ENCODE measurements at regions not wholly inside any gene's neighbourhood (a gene's known extent, or its start where the extent isn't known, plus 50 kb on each side); places are given as distances from the start of the nearest gene placed in this dataset.

DNA sequence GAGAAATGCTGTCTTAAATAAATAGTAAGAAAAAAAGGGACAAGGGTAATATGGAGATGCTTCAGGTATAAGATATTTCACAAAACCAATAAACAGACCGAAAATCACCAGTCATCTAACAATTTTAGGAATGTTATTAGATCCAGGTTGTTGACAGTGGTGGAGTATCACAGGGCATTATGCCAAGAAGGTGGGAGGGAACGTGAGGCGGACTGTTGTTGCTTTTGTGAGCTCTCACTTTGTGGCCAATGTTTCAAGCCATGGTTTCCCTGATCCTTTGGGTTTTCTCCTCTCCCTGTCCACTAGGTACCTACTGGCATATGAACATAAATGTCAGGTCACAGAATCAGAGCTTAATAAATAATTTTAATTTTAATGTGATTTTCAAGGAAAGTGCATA lies 790.3 kb upstream of the SLITRK1 start:
- no peaks in the 10 kb centered on the region for H3K9me2 ChIP-seq (ENCODE audit: insufficient read depth)

More for the DNA sequence above, 790.3 kb upstream of the SLITRK1 start:
- Mint-ChIP-seq H3K36me3 (ENCODE audit: low read depth) (no peaks in the 10 kb centered on the region), H3K27me3 (ENCODE audit: insufficient read depth, low read depth, poor library complexity) (no peaks in the 10 kb centered on the region), H3K27ac (no peak overlapping the region), H3K9me3 (no peaks in the 10 kb centered on the region), H3K4me1 (peaks cover 11% of the 10 kb centered on the region; the same call in 2 of the 3 replicates), H3K4me3 (no peak overlapping the region)
- Histone ChIP-seq H3K36me3 (ENCODE audit: insufficient read depth) (no peaks in the 10 kb centered on the region), H3K4me1 (ENCODE audit: insufficient read depth) (peaks cover 2% of the 10 kb centered on the region; the same call in 1 of the 2 replicates), H3F3A (replicated peaks; ENCODE audit: low read depth) (no peaks in the 10 kb centered on the region), H3K4me2 (no peak overlapping the region), H3K4me3 (no peak overlapping the region), H3K79me2 (replicated peaks; ENCODE audit: insufficient read depth) (no peaks in the 10 kb centered on the region), H2AFZ (no peak overlapping the region), H4K20me1 (replicated peaks; ENCODE audit: insufficient read depth) (no peaks in the 10 kb centered on the region), H3K27ac (ENCODE audit: low read depth) (no peak overlapping the region), H3K27me3 (ENCODE audit: insufficient read depth) (no peaks in the 10 kb centered on the region)
- ATAC-seq (no peak), DNase-seq (ENCODE audit: low spot score) (no peak)
- TF ChIP-seq EZH2 (IDR thresholded peaks at IDR 0.05; ENCODE audit: low read depth, unreplicated experiment), result no peak
- TF ChIP-seq, protein P1, sequence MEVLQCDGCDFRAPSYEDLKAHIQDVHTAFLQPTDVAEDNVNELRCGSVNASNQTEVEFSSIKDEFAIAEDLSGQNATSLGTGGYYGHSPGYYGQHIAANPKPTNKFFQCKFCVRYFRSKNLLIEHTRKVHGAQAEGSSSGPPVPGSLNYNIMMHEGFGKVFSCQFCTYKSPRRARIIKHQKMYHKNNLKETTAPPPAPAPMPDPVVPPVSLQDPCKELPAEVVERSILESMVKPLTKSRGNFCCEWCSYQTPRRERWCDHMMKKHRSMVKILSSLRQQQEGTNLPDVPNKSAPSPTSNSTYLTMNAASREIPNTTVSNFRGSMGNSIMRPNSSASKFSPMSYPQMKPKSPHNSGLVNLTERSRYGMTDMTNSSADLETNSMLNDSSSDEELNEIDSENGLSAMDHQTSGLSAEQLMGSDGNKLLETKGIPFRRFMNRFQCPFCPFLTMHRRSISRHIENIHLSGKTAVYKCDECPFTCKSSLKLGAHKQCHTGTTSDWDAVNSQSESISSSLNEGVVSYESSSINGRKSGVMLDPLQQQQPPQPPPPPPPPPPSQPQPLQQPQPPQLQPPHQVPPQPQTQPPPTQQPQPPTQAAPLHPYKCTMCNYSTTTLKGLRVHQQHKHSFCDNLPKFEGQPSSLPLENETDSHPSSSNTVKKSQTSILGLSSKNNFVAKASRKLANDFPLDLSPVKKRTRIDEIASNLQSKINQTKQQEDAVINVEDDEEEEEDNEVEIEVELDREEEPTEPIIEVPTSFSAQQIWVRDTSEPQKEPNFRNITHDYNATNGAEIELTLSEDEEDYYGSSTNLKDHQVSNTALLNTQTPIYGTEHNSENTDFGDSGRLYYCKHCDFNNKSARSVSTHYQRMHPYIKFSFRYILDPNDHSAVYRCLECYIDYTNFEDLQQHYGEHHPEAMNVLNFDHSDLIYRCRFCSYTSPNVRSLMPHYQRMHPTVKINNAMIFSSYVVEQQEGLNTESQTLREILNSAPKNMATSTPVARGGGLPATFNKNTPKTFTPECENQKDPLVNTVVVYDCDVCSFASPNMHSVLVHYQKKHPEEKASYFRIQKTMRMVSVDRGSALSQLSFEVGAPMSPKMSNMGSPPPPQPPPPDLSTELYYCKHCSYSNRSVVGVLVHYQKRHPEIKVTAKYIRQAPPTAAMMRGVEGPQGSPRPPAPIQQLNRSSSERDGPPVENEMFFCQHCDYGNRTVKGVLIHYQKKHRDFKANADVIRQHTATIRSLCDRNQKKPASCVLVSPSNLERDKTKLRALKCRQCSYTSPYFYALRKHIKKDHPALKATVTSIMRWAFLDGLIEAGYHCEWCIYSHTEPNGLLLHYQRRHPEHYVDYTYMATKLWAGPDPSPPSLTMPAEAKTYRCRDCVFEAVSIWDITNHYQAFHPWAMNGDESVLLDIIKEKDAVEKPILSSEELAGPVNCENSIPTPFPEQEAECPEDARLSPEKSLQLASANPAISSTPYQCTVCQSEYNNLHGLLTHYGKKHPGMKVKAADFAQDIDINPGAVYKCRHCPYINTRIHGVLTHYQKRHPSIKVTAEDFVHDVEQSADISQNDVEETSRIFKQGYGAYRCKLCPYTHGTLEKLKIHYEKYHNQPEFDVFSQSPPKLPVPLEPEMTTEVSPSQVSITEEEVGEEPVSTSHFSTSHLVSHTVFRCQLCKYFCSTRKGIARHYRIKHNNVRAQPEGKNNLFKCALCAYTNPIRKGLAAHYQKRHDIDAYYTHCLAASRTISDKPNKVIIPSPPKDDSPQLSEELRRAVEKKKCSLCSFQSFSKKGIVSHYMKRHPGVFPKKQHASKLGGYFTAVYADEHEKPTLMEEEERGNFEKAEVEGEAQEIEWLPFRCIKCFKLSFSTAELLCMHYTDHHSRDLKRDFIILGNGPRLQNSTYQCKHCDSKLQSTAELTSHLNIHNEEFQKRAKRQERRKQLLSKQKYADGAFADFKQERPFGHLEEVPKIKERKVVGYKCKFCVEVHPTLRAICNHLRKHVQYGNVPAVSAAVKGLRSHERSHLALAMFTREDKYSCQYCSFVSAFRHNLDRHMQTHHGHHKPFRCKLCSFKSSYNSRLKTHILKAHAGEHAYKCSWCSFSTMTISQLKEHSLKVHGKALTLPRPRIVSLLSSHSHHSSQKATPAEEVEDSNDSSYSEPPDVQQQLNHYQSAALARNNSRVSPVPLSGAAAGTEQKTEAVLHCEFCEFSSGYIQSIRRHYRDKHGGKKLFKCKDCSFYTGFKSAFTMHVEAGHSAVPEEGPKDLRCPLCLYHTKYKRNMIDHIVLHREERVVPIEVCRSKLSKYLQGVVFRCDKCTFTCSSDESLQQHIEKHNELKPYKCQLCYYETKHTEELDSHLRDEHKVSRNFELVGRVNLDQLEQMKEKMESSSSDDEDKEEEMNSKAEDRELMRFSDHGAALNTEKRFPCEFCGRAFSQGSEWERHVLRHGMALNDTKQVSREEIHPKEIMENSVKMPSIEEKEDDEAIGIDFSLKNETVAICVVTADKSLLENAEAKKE (CRISPR knock-in tag; IDR thresholded peaks at IDR 0.05), result no peak
- TF ChIP-seq, protein P2, sequence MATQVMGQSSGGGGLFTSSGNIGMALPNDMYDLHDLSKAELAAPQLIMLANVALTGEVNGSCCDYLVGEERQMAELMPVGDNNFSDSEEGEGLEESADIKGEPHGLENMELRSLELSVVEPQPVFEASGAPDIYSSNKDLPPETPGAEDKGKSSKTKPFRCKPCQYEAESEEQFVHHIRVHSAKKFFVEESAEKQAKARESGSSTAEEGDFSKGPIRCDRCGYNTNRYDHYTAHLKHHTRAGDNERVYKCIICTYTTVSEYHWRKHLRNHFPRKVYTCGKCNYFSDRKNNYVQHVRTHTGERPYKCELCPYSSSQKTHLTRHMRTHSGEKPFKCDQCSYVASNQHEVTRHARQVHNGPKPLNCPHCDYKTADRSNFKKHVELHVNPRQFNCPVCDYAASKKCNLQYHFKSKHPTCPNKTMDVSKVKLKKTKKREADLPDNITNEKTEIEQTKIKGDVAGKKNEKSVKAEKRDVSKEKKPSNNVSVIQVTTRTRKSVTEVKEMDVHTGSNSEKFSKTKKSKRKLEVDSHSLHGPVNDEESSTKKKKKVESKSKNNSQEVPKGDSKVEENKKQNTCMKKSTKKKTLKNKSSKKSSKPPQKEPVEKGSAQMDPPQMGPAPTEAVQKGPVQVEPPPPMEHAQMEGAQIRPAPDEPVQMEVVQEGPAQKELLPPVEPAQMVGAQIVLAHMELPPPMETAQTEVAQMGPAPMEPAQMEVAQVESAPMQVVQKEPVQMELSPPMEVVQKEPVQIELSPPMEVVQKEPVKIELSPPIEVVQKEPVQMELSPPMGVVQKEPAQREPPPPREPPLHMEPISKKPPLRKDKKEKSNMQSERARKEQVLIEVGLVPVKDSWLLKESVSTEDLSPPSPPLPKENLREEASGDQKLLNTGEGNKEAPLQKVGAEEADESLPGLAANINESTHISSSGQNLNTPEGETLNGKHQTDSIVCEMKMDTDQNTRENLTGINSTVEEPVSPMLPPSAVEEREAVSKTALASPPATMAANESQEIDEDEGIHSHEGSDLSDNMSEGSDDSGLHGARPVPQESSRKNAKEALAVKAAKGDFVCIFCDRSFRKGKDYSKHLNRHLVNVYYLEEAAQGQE (IDR thresholded peaks at IDR 0.05; ENCODE audit: unreplicated experiment), result no peak
- no peak for TF ChIP-seq POLR2AphosphoS5 (IDR thresholded peaks at IDR 0.05; ENCODE audit: low read depth)
- TF ChIP-seq, protein P3, sequence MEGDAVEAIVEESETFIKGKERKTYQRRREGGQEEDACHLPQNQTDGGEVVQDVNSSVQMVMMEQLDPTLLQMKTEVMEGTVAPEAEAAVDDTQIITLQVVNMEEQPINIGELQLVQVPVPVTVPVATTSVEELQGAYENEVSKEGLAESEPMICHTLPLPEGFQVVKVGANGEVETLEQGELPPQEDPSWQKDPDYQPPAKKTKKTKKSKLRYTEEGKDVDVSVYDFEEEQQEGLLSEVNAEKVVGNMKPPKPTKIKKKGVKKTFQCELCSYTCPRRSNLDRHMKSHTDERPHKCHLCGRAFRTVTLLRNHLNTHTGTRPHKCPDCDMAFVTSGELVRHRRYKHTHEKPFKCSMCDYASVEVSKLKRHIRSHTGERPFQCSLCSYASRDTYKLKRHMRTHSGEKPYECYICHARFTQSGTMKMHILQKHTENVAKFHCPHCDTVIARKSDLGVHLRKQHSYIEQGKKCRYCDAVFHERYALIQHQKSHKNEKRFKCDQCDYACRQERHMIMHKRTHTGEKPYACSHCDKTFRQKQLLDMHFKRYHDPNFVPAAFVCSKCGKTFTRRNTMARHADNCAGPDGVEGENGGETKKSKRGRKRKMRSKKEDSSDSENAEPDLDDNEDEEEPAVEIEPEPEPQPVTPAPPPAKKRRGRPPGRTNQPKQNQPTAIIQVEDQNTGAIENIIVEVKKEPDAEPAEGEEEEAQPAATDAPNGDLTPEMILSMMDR (conservative IDR thresholded peaks at IDR 0.05; ENCODE audit: low read depth in 2 of 2), result no peak
- no peak for TF ChIP-seq ZNF114 (CRISPR knock-in tag; IDR thresholded peaks at IDR 0.05)
- no peak for TF ChIP-seq JUNB (IDR thresholded peaks at IDR 0.05; ENCODE audit: unreplicated experiment)
- no peak for TF ChIP-seq EZH2phosphoT487 (IDR thresholded peaks at IDR 0.05; ENCODE audit: unreplicated experiment)
- no peak for TF ChIP-seq ZNF331 (CRISPR knock-in tag; IDR thresholded peaks at IDR 0.05; ENCODE audit: low read depth)
- no peak for TF ChIP-seq STAT1 (IDR thresholded peaks at IDR 0.05; ENCODE audit: unreplicated experiment)
- TF ChIP-seq, protein P4, sequence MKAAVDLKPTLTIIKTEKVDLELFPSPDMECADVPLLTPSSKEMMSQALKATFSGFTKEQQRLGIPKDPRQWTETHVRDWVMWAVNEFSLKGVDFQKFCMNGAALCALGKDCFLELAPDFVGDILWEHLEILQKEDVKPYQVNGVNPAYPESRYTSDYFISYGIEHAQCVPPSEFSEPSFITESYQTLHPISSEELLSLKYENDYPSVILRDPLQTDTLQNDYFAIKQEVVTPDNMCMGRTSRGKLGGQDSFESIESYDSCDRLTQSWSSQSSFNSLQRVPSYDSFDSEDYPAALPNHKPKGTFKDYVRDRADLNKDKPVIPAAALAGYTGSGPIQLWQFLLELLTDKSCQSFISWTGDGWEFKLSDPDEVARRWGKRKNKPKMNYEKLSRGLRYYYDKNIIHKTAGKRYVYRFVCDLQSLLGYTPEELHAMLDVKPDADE (IDR thresholded peaks at IDR 0.05), result no peak
- no peak for TF ChIP-seq NANOG (IDR thresholded peaks at IDR 0.05; ENCODE audit: borderline replicate concordance)
- no peak for TF ChIP-seq CREB1 (CRISPR knock-in tag; IDR thresholded peaks at IDR 0.05; ENCODE audit: low read depth)
